ENCODE measurements at regions not wholly inside any gene's neighbourhood (a gene's known extent, or its start where the extent isn't known, plus 50 kb on each side); places are given as distances from the start of the nearest gene placed in this dataset.

DNA sequence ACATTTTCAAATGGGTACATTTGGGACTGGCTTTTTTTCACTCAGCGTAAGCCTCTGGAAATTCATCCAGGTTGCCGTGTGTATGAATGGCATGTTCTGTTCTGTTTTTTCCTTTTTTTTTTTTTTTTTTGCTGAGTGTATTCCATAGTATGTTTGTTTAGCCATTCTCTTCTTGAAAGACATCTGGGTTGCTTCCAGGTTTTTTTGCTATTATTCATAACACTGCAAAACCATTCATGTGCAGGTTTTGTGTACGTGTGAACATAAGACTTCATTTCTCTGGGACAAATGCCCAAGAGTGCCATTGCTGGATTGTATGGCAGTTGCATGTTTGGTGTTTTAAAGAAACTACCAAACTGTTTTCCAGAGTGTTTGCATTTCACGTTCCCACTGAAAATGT lies 335.9 kb upstream of the TNRC6C start:
- no peaks in the 10 kb centered on the region for H4K20me1 ChIP-seq (replicated peaks in 1 of 2; ENCODE audit: control insufficient read depth in 1 of 2, insufficient read depth in 2 of 2, low read length in 2 of 2)
- H2BK120ac ChIP-seq (replicated peaks; ENCODE audit: low read depth, low read length): no peak overlapping the region
- H4K8ac ChIP-seq (ENCODE audit: extremely low read depth, insufficient read depth, low read length): no peak overlapping the region
- no peak overlapping the region for H3K56ac ChIP-seq (replicated peaks; ENCODE audit: insufficient read length, low read depth, low read length)
- H3K4ac ChIP-seq (replicated peaks; ENCODE audit: insufficient read length, low read depth, low read length): no peak overlapping the region
- no peak overlapping the region for H2BK12ac ChIP-seq (ENCODE audit: low read depth, low read length)
- no peaks in the 10 kb centered on the region for H3K79me2 ChIP-seq (ENCODE audit: control insufficient read depth in 1 of 2, insufficient read depth in 2 of 2, low read length in 2 of 2)
- H3K18ac ChIP-seq (ENCODE audit: extremely low read depth, low read length): no peak overlapping the region
- no peak overlapping the region for H4K91ac ChIP-seq (replicated peaks; ENCODE audit: insufficient read length, low read length)
- no peak overlapping the region for H2BK5ac ChIP-seq (ENCODE audit: low read depth, low read length)
- no peaks in the 10 kb centered on the region for H3K36me3 ChIP-seq (ENCODE audit: control insufficient read depth in 2 of 4, insufficient read depth in 4 of 4, low read length in 3 of 4)
- FAIRE-seq: no peak
- H3K4me3 ChIP-seq (ENCODE audit: extremely low read depth in 1 of 4, insufficient read depth in 2 of 4, low read depth in 3 of 4, low read length in 4 of 4): no peak overlapping the region
- H2AFZ ChIP-seq (ENCODE audit: low read length): no peak overlapping the region
- H3K27ac ChIP-seq (ENCODE audit: low read depth, low read length): no peak overlapping the region
- H2AK5ac ChIP-seq (ENCODE audit: low read depth, low read length): no peak overlapping the region
- no peak overlapping the region for H3K14ac ChIP-seq (ENCODE audit: insufficient read length)
- H3K9me3 ChIP-seq (ENCODE audit: insufficient read depth in 2 of 2, low read depth in 1 of 2, low read length in 1 of 2): peaks cover 0 to 2% of the 10 kb centered on the region in 2 experiments; a peak in 2 of 4 replicates
- no peak overlapping the region for H3K4me2 ChIP-seq (ENCODE audit: insufficient read depth in 1 of 2, low read depth in 2 of 2, low read length in 2 of 2)
- DNase-seq (ENCODE audit: low read depth in 1 of 2, low spot score in 2 of 2): no peak
- H3K9ac ChIP-seq (replicated peaks in 1 of 4; ENCODE audit: extremely low read depth in 1 of 4, low read depth in 3 of 4, low read length in 3 of 4): no peak overlapping the region
- no peak overlapping the region for H2BK20ac ChIP-seq (ENCODE audit: low read length)
- peaks cover 0 to 3% (median 0%) of the 10 kb centered on the region in 4 experiments; a peak in 1 of 7 replicates for H3K4me1 ChIP-seq (replicated peaks in 1 of 4; ENCODE audit: control insufficient read depth in 3 of 4, insufficient read depth in 4 of 4, low read length in 3 of 4)
- WGBS, 2 experiments (ENCODE audit: extremely low coverage in 1 of 2, insufficient coverage in 1 of 2, insufficient read length in 1 of 2, insufficient replicate concordance in 2 of 2, low coverage in 1 of 2, low lambda C conversion rate in 2 of 2, missing lambda C conversion rate in 1 of 2): 87% methylated on average over 4 of the region's 4 CpGs; no CpG with 5 or more reads in 1 of the 2 experiments
- ChIA-PET CTCF (ENCODE audit: partially characterized antibody) (no interaction called here), POLR2A (ENCODE audit: partially characterized antibody) (no interaction called here)
- no peaks in the 10 kb centered on the region for H3K23me2 ChIP-seq (ENCODE audit: low read depth, low read length)
- no peak overlapping the region for H2BK15ac ChIP-seq (ENCODE audit: low read length)
- H4K5ac ChIP-seq (ENCODE audit: insufficient read length, low read depth, low read length): no peak overlapping the region
- H3K27me3 ChIP-seq (replicated peaks in 1 of 4; ENCODE audit: control insufficient read depth in 3 of 4, extremely low read depth in 1 of 4, insufficient read depth in 3 of 4, low read length in 3 of 4): no peaks in the 10 kb centered on the region
- H3K79me1 ChIP-seq (ENCODE audit: low read depth, low read length): no peaks in the 10 kb centered on the region
- no peak overlapping the region for H3K23ac ChIP-seq (ENCODE audit: insufficient read length)
- TF ChIP-seq CREB1 (IDR thresholded peaks at IDR 0.05) (no peak), RFX5 (IDR thresholded peaks at IDR 0.05; ENCODE audit: borderline replicate concordance, low read depth, low read length) (no peak), ASH2L (IDR thresholded peaks at IDR 0.05; ENCODE audit: low read length) (no peak), BACH1 (IDR thresholded peaks at IDR 0.05; ENCODE audit: low read length) (no peak), KDM1A (IDR thresholded peaks at IDR 0.05; ENCODE audit: borderline replicate concordance, low read length) (no peak), SIN3A (conservative IDR thresholded peaks at IDR 0.05 in 1 of 2, IDR thresholded peaks at IDR 0.05 in 1 of 2; ENCODE audit: low read depth in 1 of 2, low read length in 2 of 2) (no peak), RAD21 (IDR thresholded peaks at IDR 0.05 in 1 of 2, conservative IDR thresholded peaks at IDR 0.05 in 1 of 2; ENCODE audit: low read depth in 2 of 2, low read length in 2 of 2) (no peak), TEAD4 (IDR thresholded peaks at IDR 0.05; ENCODE audit: low read depth, low read length) (no peak), CHD2 (IDR thresholded peaks at IDR 0.05; ENCODE audit: low read length) (no peak), SUZ12 (IDR thresholded peaks at IDR 0.05; ENCODE audit: low read length) (no peak), POU5F1 (IDR thresholded peaks at IDR 0.05; ENCODE audit: low read depth, low read length) (no peak), ZNF274 (IDR thresholded peaks at IDR 0.05; ENCODE audit: borderline replicate concordance, extremely low read depth, low read length) (no peak), EP300 (IDR thresholded peaks at IDR 0.05; ENCODE audit: borderline replicate concordance in 1 of 2, low read depth in 2 of 2, low read length in 2 of 2) (no peak)
- TF ChIP-seq, protein P1, sequence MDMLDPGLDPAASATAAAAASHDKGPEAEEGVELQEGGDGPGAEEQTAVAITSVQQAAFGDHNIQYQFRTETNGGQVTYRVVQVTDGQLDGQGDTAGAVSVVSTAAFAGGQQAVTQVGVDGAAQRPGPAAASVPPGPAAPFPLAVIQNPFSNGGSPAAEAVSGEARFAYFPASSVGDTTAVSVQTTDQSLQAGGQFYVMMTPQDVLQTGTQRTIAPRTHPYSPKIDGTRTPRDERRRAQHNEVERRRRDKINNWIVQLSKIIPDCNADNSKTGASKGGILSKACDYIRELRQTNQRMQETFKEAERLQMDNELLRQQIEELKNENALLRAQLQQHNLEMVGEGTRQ (IDR thresholded peaks at IDR 0.05; ENCODE audit: low read length): no peak
